NCI-H2227 (cell line): ENCODE measurements at regions not wholly inside any gene's neighbourhood (a gene's known extent, or its start where the extent isn't known, plus 50 kb on each side); places are given as distances from the start of the nearest gene placed in this dataset.

ENCODE experiments used
- DNase-seq: peaks from one replicate; lab custom pipeline; 2025; ENCODE audit not compliant: unreplicated experiment; lab: John Stamatoyannopoulos, UW

DNA sequence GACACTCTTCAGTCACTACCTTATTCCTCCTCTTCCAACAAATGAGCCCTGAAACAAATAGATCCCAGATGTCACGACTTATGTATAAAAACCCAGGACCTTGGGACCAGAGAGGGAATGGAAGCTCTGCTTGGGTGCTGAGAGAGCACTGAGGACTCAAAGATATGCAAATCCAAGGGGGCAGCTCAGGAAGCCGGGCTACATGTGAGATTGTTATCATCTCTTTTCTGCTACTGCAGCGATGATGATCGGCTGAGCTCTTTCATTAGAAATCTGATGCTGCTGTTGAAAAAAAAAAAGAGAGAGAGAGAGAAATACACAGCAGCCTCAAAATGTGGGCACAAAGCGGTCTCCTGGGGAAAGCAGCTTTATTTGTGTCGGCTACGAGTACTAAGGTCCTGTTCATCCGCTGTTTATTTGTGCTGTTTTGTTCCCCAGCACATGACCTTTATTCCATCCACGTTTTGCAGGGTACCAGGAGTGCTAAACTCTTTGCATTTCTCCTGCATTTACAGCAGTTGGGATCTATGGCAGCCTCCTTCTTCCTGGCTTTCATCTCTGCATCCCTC lies 120.2 kb downstream of the TRIM29 start:
- no peak for DNase-seq

- DNase-seq: no peak
Measured at GRCh38 chr11:120013325-120014250, 124.3 kb downstream of the TRIM29 start.

DNA sequence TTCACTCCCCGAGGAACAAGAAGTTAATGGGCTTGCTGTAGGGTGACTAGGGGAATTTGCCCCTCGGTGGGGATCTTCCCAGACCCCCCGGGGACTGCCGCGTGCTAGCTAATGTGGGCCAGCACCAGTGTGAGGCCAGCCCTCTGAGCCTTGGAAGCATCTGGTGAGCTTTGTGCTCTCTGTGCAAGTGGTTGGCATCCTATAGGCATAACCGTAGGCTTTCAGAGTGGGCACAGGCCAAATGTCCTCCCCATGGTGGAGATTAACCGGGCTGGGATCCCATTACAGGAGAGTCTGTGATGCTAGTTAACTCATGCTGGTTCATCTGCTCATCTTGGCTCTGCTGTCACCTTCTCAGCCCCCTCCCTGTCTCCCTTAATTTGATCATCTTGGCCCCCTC lies 125.7 kb downstream of the TRIM29 start:
- no peak for DNase-seq

- DNase-seq: no peak
Measured at GRCh38 chr11:120011836-120012235, 126.1 kb downstream of the TRIM29 start.

DNA sequence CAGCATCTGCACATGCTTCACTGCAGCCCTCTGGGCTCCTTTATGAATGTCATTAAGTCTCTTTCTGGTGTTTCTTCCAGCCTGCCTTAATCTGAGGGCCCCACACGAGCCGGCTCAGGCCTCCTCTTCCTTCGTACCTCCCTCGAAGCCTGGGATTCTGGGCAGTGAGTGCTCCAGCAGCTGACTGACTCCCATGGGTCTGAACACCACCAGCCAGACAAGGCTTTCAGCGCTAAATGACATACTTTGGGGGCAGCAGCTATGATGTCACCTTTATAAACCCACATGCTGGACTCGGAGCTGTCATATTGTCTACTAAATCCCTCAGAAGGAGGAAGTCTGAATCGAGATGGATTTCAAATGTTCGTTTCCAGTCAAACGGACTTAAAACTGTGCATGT lies 127.1 kb downstream of the TRIM29 start:
- DNase-seq: no peak

DNA sequence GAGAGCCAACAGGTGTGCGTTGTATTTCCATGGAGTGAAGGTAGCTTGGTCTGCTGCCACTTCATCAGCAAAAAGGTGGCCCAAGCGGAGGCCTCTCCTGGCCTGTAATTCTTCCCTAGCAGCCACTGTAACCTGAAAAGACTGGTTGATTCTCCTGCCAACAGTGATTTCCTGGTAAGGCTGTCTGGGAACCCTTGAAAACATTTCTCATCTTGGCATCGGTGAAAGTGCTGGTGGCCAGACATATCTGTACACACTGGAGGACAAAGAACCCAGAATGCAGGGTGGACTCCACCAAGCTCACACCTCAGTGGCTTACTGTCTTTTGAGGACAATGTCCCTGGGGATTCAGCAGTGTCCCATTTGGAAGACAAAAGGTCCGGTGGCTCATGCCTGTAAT lies 128.0 kb downstream of the TRIM29 start:
- DNase-seq: no peak

DNA sequence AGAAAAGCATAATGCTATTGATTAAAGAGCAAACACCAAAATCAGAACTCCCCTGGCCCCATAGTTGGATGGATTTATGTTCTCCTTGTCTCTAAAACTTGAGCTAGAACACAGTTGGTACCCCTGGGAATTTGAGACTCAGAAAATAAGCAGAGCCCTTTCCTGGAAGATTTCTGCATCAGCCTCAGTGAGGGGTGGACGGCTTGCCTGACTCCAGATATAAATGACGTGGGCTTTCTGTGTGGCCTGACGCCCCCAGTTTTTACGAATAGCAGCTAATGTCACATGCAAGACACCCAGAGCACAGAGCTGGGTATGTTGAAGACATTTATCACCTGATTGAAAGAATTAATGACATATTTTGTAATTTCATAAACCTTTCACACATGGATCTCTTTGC lies 130.8 kb downstream of the TRIM29 start:
- DNase-seq: no peak

DNA sequence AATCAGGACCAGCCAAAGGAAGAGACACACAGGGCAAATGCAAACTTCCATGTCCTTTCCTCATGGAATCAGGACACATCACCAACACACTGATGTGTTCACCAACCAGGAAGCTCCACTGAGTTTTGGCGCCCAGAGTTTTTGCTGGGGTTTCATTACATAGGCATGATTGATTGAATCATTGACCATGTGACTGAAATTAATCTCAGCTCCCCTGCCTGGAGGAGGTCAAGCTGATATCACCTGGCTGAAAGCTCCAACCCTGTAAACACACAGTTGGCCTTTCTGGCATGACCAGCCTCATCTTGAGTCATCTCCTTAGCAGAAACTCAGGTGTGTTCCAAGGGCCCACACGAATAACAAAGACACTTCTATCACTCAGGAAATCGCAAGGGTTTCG lies 133.2 kb downstream of the TRIM29 start:
- DNase-seq: no peak

GRCh38 chr11:120001178-120002090 lies 136.5 kb downstream of the TRIM29 start:
- DNase-seq: peak; percentile 41

DNA sequence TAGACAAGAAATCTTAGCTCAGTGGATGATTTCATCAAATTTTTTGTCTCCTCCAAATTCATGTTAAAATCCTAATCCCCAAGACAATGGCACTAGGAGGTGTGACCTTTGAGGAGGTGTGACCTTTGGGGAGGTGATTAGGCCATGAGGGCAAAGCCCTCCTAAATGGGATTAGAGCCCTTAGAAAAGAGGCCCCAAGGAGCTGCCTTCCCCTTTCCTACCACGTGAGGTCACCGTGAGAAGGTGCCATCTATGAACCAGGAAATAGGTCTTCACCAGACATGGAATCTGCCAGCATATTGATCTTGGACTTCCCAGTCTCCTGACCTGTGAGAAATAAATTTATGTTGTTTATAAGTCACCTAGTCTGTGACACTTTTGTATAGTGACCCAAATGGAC lies 138.7 kb downstream of the TRIM29 start:
- no peak for DNase-seq

DNA sequence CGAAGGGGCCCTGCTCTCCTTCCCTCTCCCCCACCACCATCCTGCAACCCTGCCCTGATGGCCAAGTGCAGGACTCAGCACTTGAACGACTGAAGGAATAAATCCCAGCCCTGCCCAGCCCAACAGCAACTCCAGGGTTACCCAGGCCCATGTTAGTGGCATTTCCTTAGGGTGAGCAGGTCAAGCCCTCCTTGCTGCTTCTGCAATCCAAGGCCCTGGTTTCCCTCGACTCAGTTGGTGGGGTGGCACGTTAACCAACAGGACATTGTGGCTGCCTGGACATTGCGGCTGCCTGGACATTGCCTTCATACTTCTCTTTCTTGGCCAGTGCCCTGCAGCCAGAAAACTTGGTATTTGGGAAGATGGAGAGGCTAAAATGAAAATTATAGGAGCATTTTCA lies 141.4 kb downstream of the TRIM29 start:
- DNase-seq: no peak

- no peak for DNase-seq
Measured at GRCh38 chr11:119995730-119996491, 142.0 kb downstream of the TRIM29 start.

DNA sequence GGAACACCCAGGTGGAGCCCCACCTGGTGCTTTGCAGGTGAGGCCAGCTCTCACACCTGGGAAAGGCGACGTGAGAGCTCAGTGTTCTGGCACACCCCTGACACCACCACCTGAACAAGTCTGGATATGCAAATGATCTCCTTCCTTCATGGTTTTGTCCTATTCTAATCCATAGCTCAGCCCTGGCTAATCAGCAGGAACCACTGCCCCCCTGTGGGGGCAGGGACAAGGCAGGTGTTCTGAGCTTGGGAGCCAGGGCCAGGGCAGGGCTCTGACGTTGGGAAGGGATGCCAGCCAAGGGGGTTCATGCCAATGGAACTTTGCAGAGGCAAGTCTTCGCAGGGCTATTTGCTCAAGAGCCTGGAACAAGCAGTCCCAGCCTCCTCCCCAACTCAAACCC lies 144.2 kb downstream of the TRIM29 start:
- no peak for DNase-seq

GRCh38 chr11:119992171-119993051 lies 145.5 kb downstream of the TRIM29 start:
- DNase-seq: no peak

GRCh38 chr11:119991669-119992068 lies 146.2 kb downstream of the TRIM29 start:
- DNase-seq: no peak

GRCh38 chr11:119991022-119991404 lies 146.9 kb downstream of the TRIM29 start:
- DNase-seq: no peak

- DNase-seq: no peak
Measured at GRCh38 chr11:119990309-119991021, 147.4 kb downstream of the TRIM29 start.

DNA sequence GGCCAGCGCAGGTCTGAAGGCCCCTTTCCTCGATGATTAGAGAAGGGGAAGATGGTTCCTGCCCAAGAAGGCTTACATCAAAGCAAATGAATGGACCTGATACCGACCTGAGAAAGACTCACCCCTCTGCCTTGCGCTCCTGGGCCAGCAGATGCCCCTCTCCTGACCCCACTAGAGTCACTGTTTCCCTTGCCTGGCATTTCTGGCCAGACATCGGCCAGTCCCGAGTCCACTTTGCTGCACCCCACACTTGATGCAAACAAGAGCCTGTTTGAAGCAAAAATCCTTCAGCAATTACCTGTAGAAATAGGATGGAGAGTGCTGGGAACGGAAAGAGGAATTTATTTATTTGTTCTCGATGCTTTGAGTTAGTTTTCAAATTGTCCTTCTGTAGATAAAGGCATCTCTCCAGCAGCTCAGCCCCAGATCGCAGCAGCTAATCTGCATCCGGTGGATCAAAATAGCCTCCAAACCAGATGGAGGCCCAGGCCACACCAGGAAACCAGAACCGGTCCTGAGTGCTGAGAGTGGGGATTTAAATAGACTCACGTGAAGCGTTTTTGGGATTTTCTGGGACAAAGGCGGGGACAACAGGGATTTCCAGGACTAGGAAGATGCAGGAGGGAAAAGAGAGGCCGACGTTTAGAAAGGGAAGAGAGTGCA lies 148.6 kb downstream of the TRIM29 start:
- no peak for DNase-seq

GRCh38 chr11:119985551-119985950 lies 152.4 kb downstream of the TRIM29 start:
- DNase-seq: no peak
